ENCODE measurements at regions not wholly inside any gene's neighbourhood (a gene's known extent, or its start where the extent isn't known, plus 50 kb on each side); places are given as distances from the start of the nearest gene placed in this dataset.

- TF ChIP-seq CTCF (IDR thresholded peaks at IDR 0.05) (no peak), POLR2A (IDR thresholded peaks at IDR 0.05) (no peak)
Measured at GRCh38 chr10:81145975-81146374, 608.3 kb downstream of the SH2D4B start.

Data from lower leg skin (tissue), 3 donors.